ENCODE measurements at regions not wholly inside any gene's neighbourhood (a gene's known extent, or its start where the extent isn't known, plus 50 kb on each side); places are given as distances from the start of the nearest gene placed in this dataset.

- Histone ChIP-seq H2BK15ac (replicated peaks; ENCODE audit: low read depth) (no peak overlapping the region), H3K56ac (ENCODE audit: low read length) (no peak overlapping the region), H3K9ac (ENCODE audit: low read length) (no peak overlapping the region), H3K79me1 (ENCODE audit: low read length) (no peaks in the 10 kb centered on the region), H2AK5ac (ENCODE audit: low read length) (no peak overlapping the region), H3K4me3 (ENCODE audit: low read length) (no peak overlapping the region), H2BK5ac (ENCODE audit: low read length) (no peak overlapping the region), H4K5ac (ENCODE audit: low read length) (no peak overlapping the region), H3K4ac (ENCODE audit: low read depth, low read length) (no peak overlapping the region), H3K4me2 (ENCODE audit: low read length) (no peak overlapping the region), H3K23ac (ENCODE audit: low read length) (no peak overlapping the region), H3K27ac (ENCODE audit: low read depth, low read length) (no peak overlapping the region), H3K18ac (ENCODE audit: low read length) (no peak overlapping the region), H3K79me2 (ENCODE audit: control insufficient read depth, insufficient read depth, low read length) (no peaks in the 10 kb centered on the region), H3K36me3 (ENCODE audit: control insufficient read depth, insufficient read depth, low read length) (no peaks in the 10 kb centered on the region), H2BK120ac (ENCODE audit: low read depth, low read length) (no peak overlapping the region), H4K8ac (ENCODE audit: low read depth, low read length) (no peak overlapping the region), H3K27me3 (ENCODE audit: insufficient read depth, low read length, poor library complexity) (no peaks in the 10 kb centered on the region), H3K4me1 (ENCODE audit: control insufficient read depth, low read depth, low read length) (peaks cover 3% of the 10 kb centered on the region)
- no CpG with 5 or more reads among the region's 4 CpGs for WGBS (ENCODE audit: extremely low coverage, insufficient coverage, low lambda C conversion rate)
- no peak for DNase-seq
Observed at GRCh38 chr13:21984156-21984555, 313.3 kb downstream of the FGF9 start.

GRCh38 chr13:21986602-21987001 lies 315.7 kb downstream of the FGF9 start:
- Histone ChIP-seq H3K79me2 (ENCODE audit: control insufficient read depth, insufficient read depth, low read length) (no peaks in the 10 kb centered on the region), H3K4me1 (ENCODE audit: control insufficient read depth, low read depth, low read length) (no peaks in the 10 kb centered on the region), H3K27ac (ENCODE audit: low read depth, low read length) (no peak overlapping the region), H4K5ac (ENCODE audit: low read length) (no peak overlapping the region), H3K9ac (ENCODE audit: low read length) (no peak overlapping the region), H2BK5ac (ENCODE audit: low read length) (no peak overlapping the region), H4K8ac (ENCODE audit: low read depth, low read length) (no peak overlapping the region), H3K18ac (ENCODE audit: low read length) (no peak overlapping the region), H3K27me3 (ENCODE audit: insufficient read depth, low read length, poor library complexity) (no peaks in the 10 kb centered on the region), H3K4ac (ENCODE audit: low read depth, low read length) (no peak overlapping the region), H3K79me1 (ENCODE audit: low read length) (no peaks in the 10 kb centered on the region), H2BK120ac (ENCODE audit: low read depth, low read length) (no peak overlapping the region), H3K36me3 (ENCODE audit: control insufficient read depth, insufficient read depth, low read length) (no peaks in the 10 kb centered on the region), H2BK15ac (replicated peaks; ENCODE audit: low read depth) (no peak overlapping the region), H3K23ac (ENCODE audit: low read length) (no peak overlapping the region), H3K4me2 (ENCODE audit: low read length) (no peak overlapping the region), H2AK5ac (ENCODE audit: low read length) (no peak overlapping the region), H3K4me3 (ENCODE audit: low read length) (no peak overlapping the region), H3K56ac (ENCODE audit: low read length) (no peak overlapping the region)
- WGBS (ENCODE audit: extremely low coverage, insufficient coverage, low lambda C conversion rate) = no CpG with 5 or more reads among the region's 10 CpGs
- no peak for DNase-seq

- Histone ChIP-seq H3K23ac (ENCODE audit: low read length) (no peak overlapping the region), H2BK5ac (ENCODE audit: low read length) (no peak overlapping the region), H3K4me1 (ENCODE audit: control insufficient read depth, low read depth, low read length) (no peaks in the 10 kb centered on the region), H3K56ac (ENCODE audit: low read length) (no peak overlapping the region), H3K27ac (ENCODE audit: low read depth, low read length) (no peak overlapping the region), H2BK120ac (ENCODE audit: low read depth, low read length) (no peak overlapping the region), H3K9ac (ENCODE audit: low read length) (no peak overlapping the region), H3K4ac (ENCODE audit: low read depth, low read length) (no peak overlapping the region), H3K4me2 (ENCODE audit: low read length) (no peak overlapping the region), H3K18ac (ENCODE audit: low read length) (no peak overlapping the region), H3K36me3 (ENCODE audit: control insufficient read depth, insufficient read depth, low read length) (no peaks in the 10 kb centered on the region), H3K79me2 (ENCODE audit: control insufficient read depth, insufficient read depth, low read length) (no peaks in the 10 kb centered on the region), H4K5ac (ENCODE audit: low read length) (no peak overlapping the region), H4K8ac (ENCODE audit: low read depth, low read length) (no peak overlapping the region), H3K27me3 (ENCODE audit: insufficient read depth, low read length, poor library complexity) (no peaks in the 10 kb centered on the region), H2BK15ac (replicated peaks; ENCODE audit: low read depth) (no peak overlapping the region), H2AK5ac (ENCODE audit: low read length) (no peak overlapping the region), H3K79me1 (ENCODE audit: low read length) (no peaks in the 10 kb centered on the region), H3K4me3 (ENCODE audit: low read length) (no peak overlapping the region)
- DNase-seq = no peak
- no CpG with 5 or more reads among the region's 7 CpGs for WGBS (ENCODE audit: extremely low coverage, insufficient coverage, low lambda C conversion rate)
Observed at GRCh38 chr13:21987793-21988192, 316.9 kb downstream of the FGF9 start.

- no peak for DNase-seq
- H3K79me2 ChIP-seq (ENCODE audit: control insufficient read depth, insufficient read depth, low read length) = no peaks in the 10 kb centered on the region
- H2BK15ac ChIP-seq (replicated peaks; ENCODE audit: low read depth) = no peak overlapping the region
- no peak overlapping the region for H3K56ac ChIP-seq (ENCODE audit: low read length)
- H3K27ac ChIP-seq (ENCODE audit: low read depth, low read length) = no peak overlapping the region
- no peak overlapping the region for H3K4ac ChIP-seq (ENCODE audit: low read depth, low read length)
- no peaks in the 10 kb centered on the region for H3K4me1 ChIP-seq (ENCODE audit: control insufficient read depth, low read depth, low read length)
- no peak overlapping the region for H4K5ac ChIP-seq (ENCODE audit: low read length)
- no peak overlapping the region for H2BK120ac ChIP-seq (ENCODE audit: low read depth, low read length)
- H3K18ac ChIP-seq (ENCODE audit: low read length) = no peak overlapping the region
- H2BK5ac ChIP-seq (ENCODE audit: low read length) = no peak overlapping the region
- no peak overlapping the region for H3K9ac ChIP-seq (ENCODE audit: low read length)
- H3K23ac ChIP-seq (ENCODE audit: low read length) = no peak overlapping the region
- no peak overlapping the region for H2AK5ac ChIP-seq (ENCODE audit: low read length)
- no CpG with 5 or more reads among the region's 7 CpGs for WGBS (ENCODE audit: extremely low coverage, insufficient coverage, low lambda C conversion rate)
- H3K4me2 ChIP-seq (ENCODE audit: low read length) = no peak overlapping the region
- no peaks in the 10 kb centered on the region for H3K79me1 ChIP-seq (ENCODE audit: low read length)
- H4K8ac ChIP-seq (ENCODE audit: low read depth, low read length) = no peak overlapping the region
- no peak overlapping the region for H3K4me3 ChIP-seq (ENCODE audit: low read length)
- no peaks in the 10 kb centered on the region for H3K36me3 ChIP-seq (ENCODE audit: control insufficient read depth, insufficient read depth, low read length)
- H3K27me3 ChIP-seq (ENCODE audit: insufficient read depth, low read length, poor library complexity) = no peaks in the 10 kb centered on the region
Observed at GRCh38 chr13:21988624-21989023, 317.8 kb downstream of the FGF9 start.

DNA sequence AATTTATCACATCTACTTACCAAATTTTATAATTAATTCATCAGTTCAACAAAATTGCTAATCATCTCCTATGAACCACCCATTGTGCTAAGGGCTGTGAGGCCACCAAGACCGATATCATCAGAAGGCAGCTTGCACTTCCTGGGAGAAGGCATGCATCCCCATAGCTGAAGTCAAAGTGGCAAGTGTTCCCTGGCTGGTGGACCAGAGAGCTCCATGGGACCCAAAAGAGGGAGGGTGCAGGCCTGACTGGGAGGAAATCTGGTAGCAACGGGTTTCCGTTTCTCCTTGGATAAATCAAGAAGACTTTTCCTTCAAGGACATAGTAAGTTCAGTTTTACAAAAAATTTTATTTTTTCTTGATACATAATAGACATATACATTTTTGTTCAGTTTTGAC lies 325.2 kb downstream of the FGF9 start:
- no peak overlapping the region for H4K5ac ChIP-seq (ENCODE audit: low read length)
- H2AK5ac ChIP-seq (ENCODE audit: low read length) = no peak overlapping the region
- DNase-seq = no peak
- no peak overlapping the region for H3K56ac ChIP-seq (ENCODE audit: low read length)
- H3K4me2 ChIP-seq (ENCODE audit: low read length) = no peak overlapping the region
- no peaks in the 10 kb centered on the region for H3K4me1 ChIP-seq (ENCODE audit: control insufficient read depth, low read depth, low read length)
- H3K27ac ChIP-seq (ENCODE audit: low read depth, low read length) = no peak overlapping the region
- no peak overlapping the region for H3K9ac ChIP-seq (ENCODE audit: low read length)
- no peak overlapping the region for H3K18ac ChIP-seq (ENCODE audit: low read length)
- no CpG with 5 or more reads among the region's 3 CpGs for WGBS (ENCODE audit: extremely low coverage, insufficient coverage, low lambda C conversion rate)
- no peak overlapping the region for H3K4me3 ChIP-seq (ENCODE audit: low read length)
- H2BK15ac ChIP-seq (replicated peaks; ENCODE audit: low read depth) = no peak overlapping the region
- no peaks in the 10 kb centered on the region for H3K27me3 ChIP-seq (ENCODE audit: insufficient read depth, low read length, poor library complexity)
- no peak overlapping the region for H3K4ac ChIP-seq (ENCODE audit: low read depth, low read length)
- no peaks in the 10 kb centered on the region for H3K79me1 ChIP-seq (ENCODE audit: low read length)
- no peaks in the 10 kb centered on the region for H3K36me3 ChIP-seq (ENCODE audit: control insufficient read depth, insufficient read depth, low read length)
- H2BK5ac ChIP-seq (ENCODE audit: low read length) = no peak overlapping the region
- H3K79me2 ChIP-seq (ENCODE audit: control insufficient read depth, insufficient read depth, low read length) = no peaks in the 10 kb centered on the region
- no peak overlapping the region for H2BK120ac ChIP-seq (ENCODE audit: low read depth, low read length)
- no peak overlapping the region for H3K23ac ChIP-seq (ENCODE audit: low read length)
- H4K8ac ChIP-seq (ENCODE audit: low read depth, low read length) = no peak overlapping the region

DNA sequence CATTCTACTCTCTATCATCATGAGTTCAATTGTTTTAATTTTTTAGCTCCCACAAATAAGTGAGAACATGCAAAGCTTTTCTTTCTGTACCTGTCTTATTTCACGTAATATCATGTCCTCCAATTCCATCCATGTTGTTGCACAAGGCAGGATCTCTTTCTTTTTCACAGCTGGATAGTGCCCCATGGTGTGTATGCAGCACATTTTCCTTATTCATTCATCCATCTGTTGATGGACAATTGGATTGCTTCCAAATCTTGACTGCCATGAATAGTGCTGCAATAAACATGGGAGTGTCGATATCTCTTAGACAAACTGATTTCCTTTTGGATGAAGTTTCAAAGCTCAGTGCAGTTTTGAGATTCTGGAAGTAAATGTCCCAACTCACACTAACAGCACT lies 326.9 kb downstream of the FGF9 start:
- Histone ChIP-seq H3K79me2 (ENCODE audit: control insufficient read depth, insufficient read depth, low read length) (no peaks in the 10 kb centered on the region), H3K36me3 (ENCODE audit: control insufficient read depth, insufficient read depth, low read length) (no peaks in the 10 kb centered on the region), H4K5ac (ENCODE audit: low read length) (no peak overlapping the region), H2BK15ac (replicated peaks; ENCODE audit: low read depth) (no peak overlapping the region), H3K27me3 (ENCODE audit: insufficient read depth, low read length, poor library complexity) (no peaks in the 10 kb centered on the region), H3K56ac (ENCODE audit: low read length) (no peak overlapping the region), H3K4me3 (ENCODE audit: low read length) (no peak overlapping the region), H3K79me1 (ENCODE audit: low read length) (no peaks in the 10 kb centered on the region), H3K4me2 (ENCODE audit: low read length) (no peak overlapping the region), H3K4ac (ENCODE audit: low read depth, low read length) (no peak overlapping the region), H2BK120ac (ENCODE audit: low read depth, low read length) (no peak overlapping the region), H3K23ac (ENCODE audit: low read length) (no peak overlapping the region), H3K18ac (ENCODE audit: low read length) (no peak overlapping the region), H2BK5ac (ENCODE audit: low read length) (no peak overlapping the region), H2AK5ac (ENCODE audit: low read length) (no peak overlapping the region), H3K27ac (ENCODE audit: low read depth, low read length) (no peak overlapping the region), H4K8ac (ENCODE audit: low read depth, low read length) (no peak overlapping the region), H3K4me1 (ENCODE audit: control insufficient read depth, low read depth, low read length) (no peaks in the 10 kb centered on the region), H3K9ac (ENCODE audit: low read length) (no peak overlapping the region)
- WGBS (ENCODE audit: extremely low coverage, insufficient coverage, low lambda C conversion rate) = no CpG with 5 or more reads among the region's 2 CpGs
- no peak for DNase-seq
